Stimulated activated CD8-positive, alpha-beta memory T cell treated with anti-CD3 and anti-CD28 coated beads, Interleukin-15, amount 100 ng/mL, for 4 hours (primary cell): ENCODE measurements at regions not wholly inside any gene's neighbourhood (a gene's known extent, or its start where the extent isn't known, plus 50 kb on each side); places are given as distances from the start of the nearest gene placed in this dataset.

Source experiments
- DNase-seq, 2 donors: peaks; one replicate each; pipeline ENCODE4 v3.0.0-alpha.2; 2020; ENCODE audit warnings: low read depth in 2 of 2

DNA sequence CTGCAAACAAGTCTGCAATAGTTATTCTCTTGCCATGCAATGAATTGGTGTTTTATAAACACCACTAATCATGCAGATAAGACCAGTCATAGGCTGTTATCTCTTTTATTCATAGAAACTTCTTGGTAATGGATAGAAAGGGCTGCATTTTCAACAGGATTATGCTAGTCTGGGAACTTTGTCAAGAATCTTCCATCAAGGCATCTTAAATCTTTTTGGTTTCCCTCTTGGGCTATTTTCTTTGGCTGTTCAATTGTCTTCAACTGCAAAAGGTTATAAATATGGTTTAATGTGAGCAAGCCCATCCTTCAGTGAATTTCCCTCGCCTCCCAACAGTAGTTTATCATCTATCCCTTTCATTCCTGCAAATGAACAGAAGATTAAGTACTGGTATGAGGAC is 59.0 kb upstream of the MINAR1 start:
- no peak for DNase-seq

DNA sequence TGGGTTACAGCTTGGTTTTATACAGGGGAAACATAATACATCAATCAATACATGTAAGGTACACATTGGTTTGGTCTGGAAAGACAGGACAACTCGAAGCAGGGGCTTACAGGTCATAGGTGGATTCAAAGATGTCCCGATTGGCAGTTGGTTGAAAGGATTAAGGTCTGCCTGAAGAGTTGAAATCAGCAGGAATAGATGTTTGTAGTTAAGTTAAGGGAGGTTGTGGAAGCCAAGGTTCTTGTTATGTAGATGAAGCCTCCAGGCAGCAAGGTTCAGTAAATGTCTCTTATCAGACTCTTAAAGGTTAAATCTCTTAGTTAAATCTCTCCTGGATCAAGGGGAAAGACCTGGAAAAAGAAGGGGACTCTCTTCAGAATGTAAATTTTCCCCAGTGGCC is 58.4 kb upstream of the MINAR1 start:
- DNase-seq: no peak

DNA sequence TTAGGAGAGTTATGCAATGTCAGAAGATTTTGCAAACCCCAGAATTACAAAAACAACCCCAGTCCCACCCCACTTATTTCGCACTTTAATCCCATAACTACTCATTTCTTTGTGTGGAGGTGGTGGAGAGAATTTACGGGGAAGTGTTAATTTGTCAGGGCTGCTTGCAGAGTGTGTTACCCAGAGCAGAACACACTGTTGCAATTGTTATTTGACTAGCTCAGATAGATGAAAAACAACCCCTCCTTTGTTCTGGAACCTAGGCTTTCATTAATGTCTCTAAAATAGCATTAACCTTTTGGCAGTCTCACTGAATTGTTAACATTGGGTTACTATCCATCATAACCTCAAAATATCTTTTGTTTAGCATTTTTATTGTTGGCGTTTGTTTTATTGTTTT is 55.8 kb upstream of the MINAR1 start:
- DNase-seq: no peak

DNA sequence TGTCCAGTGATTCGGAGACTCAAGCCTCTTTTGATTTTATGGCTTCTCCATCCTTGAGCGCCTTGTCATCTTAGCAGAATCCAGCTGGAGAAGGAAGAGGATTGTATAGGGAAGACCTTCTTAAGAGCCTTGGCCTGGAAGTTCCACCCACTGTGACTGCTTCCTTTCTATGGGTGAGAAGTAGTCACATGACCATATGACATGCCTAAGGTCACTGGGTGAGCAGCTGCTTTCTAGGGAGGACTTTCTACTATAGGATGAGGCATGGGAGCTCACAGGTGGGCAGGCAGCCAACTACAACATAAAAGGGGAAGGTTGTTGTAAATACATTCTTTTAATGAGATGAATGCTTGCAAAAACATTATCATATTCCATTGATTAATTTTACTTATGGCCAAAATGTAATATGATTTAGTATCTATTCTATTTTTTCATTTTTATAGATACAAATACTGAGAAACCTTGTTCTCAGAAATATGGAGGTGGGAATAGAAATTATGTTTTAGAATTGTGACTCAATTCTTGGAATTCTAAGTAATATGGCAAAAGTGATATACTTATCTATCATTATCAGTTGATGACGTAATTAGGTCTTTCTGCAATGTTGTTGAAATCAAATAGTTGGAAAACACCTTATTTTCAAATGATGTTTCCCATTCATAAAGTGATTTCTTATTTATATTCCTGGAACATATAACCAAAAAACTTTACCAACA is 53.6 kb upstream of the MINAR1 start:
- no peak for DNase-seq

DNA sequence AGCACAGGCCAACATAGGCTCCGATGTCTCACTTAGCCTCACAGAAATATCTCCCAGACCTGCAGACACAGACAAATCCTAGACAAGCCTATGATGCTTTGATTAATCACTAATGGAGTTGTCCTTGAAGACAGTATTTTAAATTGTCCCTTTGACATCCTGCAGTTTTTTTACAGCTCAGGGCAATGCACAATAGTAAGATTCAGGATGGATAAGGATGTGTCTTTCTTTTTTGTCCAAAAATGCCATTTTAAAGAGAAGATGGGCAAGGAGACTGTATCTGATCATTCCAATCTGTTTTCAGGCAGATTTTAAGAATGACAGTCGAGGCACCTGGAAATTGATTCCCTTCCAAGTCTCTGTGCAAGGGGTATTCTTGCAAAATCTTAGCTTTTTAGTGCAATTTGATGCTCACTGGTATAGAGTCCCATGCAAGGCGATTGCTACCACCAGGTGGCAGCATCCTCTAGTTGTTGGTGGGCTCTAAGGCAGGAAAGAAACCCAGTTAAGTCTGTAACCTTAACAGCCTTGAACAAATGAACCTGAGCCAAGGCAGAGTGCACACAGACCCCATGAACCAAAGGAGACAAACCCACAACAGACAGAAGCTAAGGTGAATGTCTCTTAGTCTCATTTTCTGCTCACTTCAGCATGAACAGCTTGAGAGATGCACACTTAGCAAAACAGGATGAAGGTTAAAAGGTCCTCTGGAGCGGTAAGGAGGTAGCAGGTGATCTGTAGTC is 51.2 kb upstream of the MINAR1 start:
- peak; percentile 32 to 50 for DNase-seq

DNA sequence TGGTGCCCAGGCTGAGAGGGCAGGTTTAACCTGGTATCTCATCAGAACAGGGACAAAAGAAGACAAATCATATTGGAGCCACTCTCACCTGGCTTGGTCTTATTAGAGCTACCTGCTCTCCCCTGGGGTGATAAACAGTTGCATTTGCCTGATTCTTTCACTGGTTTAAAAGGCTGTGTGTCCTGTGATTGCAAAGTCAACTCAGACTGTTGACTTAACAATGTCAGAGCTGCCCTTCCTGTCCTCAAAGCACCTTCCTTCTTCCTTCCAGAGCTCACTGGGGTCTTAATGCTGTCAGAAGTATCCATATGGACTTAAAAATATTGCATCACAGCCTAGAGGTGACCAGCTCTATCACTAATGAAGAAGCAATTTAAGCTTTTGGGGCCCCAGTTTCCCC is 50.5 kb upstream of the MINAR1 start:
- DNase-seq: no peak
